NCI-H524 treated with DMSO at 0.1 percent for 48 hours (cell line): ENCODE measurements at regions not wholly inside any gene's neighbourhood (a gene's known extent, or its start where the extent isn't known, plus 50 kb on each side); places are given as distances from the start of the nearest gene placed in this dataset.
A peak's percentile ranks its signal among the peaks of the same experiment; 100 is the strongest.

Experiments
- DNase-seq: peaks from one replicate; lab custom pipeline; 2025; lab: John Stamatoyannopoulos, UW

DNA sequence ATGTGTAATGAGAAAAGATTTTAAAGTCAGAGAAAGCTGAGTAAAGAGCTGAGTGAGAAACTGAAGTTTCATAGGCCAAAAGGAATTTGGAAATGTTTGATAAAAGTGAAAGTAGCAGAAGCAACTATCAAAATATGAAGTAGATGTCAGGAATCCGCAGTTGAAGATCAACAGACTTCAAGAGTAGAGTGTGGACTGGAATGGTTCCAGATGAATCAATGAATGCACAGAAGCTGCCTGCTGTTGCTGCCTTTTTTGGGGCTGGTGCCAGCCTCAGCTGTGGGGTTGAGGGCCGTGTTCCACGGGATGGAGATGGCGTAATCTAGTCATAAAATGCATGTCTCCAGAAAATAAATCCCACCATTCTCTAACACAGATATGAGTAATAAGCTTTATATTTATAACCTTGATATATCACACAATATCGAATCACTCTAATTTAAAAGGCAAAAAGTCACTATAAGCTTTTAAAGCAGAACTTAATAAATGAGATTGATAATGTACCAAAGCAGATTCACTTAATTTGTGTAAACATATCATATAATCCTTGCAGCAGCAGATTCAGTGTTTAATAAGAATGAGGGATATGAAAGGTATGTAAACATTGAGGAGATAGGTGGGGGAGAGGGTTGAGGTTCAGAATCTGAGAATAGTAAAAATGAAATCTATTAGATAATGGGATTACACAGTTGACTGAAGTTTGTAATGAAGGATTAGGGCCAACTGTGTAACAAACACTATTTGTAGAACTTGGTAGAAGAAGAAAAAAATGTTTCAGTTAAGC, 652.3 kb upstream of the FTMT start:
- no peak for DNase-seq

DNA sequence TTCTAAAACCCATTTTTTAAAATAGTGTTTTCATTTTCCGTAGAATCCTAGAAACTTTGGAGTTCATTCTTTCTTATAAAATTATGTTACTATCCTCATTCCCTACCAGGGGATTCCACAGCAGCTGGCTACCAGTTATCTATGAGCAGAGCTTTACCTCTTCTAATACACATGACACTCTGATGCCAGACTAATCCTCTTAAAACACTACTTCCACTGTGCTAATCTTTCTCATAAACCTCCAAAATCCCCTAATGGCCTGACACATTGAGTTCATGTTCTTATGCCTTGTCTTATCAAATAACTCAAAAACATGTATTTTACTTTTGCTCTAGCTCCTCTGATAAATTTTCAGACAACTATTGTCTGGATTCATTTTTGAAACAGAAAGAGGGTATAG, 633.6 kb upstream of the FTMT start:
- DNase-seq, result peak; percentile 90

DNA sequence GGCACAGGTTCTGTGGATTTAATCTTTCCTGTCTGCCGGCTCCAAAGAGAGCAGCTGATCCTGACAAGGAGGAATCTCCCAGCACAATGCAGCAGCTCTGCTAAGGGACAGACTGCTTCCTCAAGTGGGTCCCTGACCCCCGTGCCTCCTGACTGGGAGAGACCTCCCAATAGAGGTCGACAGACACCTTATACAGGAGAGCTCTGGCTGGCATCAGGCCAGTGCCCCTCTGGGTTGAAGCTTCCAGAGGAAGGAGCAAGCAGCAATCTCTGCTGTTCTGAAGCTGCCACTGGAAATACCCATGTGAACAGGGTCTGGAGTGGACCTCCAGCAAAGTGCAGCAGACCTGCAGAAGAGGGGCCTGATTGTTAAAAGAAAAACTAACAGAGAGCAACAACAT, 630.2 kb upstream of the FTMT start:
- no peak for DNase-seq

DNA sequence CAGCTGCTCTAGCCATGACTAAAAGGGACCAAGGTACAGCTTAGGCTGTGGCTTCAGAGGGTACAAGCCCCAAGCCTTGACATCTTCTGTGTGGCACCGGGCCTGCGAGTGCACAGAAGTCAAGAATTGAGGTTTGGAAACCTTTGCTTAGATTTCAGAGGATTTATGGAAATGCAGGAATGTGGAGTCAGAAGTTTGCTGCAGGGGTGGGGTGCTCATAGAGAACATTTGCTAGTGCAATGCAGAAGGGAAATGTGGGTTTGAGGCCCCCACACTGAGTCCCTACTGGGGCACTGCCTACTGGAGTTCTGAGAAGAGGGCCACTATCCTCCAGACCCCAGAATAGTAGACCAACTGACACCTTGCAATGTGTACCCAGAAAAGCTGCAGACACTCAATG, 624.9 kb upstream of the FTMT start:
- no peak for DNase-seq

DNA sequence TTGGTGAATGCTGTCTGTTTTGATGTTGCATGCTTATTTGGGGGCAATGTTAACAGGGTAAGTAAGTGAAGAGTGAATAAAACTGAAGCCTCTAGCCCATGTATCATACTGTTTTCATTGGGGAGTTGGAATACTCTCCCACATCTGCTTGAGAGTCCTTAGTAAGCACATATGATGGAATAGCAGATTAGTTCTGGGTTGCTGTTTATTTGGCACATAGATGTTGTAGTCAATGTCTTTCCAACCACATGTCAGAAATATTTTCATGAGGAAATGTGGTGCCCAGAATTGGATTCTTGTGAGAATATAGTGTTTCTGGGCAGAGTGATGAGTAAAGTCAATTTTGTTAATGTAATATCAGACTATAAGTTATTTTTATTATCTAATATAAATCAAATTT, 611.7 kb upstream of the FTMT start:
- no peak for DNase-seq

DNA sequence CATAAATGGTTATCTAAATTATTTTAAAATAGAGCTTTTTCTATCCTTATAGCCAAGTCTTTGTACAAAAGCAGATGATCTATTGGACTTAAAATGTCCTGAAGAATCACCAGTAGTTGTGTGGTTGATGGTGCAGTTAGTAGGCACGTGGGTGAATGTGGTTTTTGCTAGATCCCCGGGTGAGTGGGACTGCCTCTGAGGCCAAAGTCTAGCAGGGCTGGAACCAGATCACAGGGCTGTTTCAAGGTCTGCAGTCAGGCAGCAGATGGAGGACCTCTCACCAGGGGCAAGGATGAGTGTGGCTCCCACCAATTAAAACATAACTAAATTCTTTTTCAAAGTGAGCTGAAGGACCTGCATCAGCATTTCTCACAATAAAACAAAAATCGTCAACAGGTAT, 604.7 kb upstream of the FTMT start:
- no peak for DNase-seq

DNA sequence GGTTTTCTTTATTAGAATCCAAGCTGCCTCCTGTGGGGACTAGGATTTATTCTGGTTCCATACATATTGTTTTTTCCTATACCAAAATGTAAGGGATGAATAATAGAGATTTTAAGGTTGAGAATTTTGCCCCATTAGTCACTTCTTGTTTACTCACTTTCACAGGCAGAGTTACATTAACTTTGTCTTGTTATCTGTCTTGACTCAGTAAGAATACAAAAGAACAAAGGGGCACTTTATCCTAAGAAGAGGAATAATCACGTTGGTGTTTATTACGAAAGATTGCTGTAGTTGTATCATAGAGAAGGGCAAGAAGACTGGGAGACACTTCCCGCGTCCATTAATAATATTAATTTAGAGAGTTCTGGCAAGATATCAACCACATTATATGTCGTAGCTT, 599.7 kb upstream of the FTMT start:
- DNase-seq, result no peak

DNA sequence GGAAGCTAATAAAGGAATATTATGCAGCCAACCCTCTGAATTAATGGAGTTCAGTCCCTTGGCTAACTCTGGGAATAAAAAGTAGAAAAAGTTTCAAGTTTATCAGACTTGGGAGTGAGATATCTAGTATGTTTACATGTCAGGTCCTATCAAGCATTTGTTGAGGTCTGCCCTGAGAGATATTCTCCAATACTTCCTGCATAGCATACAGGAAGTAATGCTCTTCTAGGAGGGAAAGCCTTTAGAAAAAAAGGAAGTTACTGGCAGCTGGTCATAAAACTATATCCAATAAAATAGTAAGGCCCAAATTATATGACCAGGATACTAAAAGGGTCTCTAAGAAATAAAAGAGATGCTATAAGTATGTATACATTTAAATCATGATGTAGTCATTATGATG, 594.1 kb upstream of the FTMT start:
- no peak for DNase-seq

DNA sequence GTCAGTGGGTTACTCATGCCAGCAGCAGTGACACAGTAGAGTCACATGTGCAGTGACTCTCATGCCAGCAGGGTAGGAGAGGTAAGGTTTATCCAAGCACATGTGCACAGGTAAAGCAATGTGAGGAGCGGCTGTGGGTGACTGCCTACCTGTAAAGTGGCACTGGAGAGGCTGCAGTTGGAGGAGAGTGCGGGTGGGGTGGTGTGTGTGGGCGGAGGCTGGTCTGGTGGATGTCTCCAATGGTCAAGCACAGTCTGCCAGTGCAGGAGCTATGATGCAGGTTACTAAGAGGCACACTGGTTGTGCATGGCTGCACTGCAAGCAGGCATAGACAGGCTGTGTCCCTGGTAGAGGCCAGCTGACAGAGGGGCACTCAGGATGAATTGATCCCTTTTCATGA, 588.2 kb upstream of the FTMT start:
- DNase-seq, result no peak

DNA sequence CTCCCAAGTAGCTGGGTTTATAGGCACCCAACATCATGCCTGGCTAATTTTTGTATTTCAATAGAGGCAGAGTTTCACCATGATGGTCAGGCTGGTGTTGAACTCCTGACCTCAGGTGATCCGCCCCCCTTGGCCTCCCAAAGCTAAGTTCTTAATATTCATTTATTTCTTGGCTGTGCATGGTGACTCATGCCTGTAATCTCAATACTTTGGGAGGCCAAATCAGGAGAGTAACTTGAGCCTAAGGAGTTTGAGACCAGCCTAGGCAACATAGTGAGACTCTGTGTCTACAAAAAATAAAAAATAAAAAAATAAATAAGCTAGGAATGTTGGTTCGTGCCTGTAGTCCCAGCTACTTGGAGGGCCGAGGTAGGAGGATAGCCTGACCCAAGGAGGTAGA, 587.1 kb upstream of the FTMT start:
- DNase-seq, result no peak

DNA sequence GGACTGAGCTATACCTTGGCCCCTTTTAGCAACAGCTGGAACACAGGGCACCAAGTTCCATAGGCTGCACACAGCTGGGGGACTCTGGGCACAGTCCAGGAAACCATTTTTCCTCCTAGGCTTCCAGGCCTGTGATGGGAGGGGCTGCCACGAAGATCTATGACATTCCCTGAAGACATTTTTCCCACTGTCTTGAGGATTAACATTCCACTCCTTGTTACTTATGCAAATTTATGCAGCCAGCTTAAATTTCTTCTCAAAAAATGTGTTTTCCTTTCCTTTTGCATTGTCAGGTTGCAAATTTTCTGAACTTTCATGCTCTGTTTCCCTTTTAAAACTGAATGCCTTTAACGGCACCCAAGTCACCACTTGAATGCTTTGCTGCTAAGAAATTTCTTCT, 580.1 kb upstream of the FTMT start:
- DNase-seq, result no peak

DNA sequence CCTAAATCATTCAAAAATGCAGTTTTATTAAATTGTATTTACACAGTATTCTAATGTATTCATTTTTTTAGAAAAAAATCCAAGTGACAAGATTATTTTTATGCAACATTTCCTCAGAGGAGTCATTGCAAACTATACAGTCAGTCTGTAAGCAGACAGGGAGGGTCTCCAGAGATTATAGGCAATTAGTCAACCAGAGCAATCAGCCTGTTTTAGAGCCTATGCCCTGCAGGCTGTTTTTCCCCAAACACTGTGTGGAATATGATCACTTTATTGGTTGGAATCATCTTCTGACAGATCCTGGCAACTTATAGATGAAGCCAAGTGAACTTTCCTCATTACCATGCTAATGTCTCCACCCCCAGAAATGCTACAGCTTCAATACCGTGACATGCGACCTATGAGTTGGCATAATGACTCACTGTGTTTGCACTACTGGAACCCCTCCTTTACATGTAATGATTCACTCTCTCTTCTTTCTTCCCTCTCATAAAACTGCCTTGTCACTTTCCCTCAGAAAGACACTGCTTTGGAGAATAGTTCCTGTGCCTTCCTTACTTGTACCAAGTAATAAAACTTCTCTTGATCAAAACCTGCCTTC, 577.7 kb upstream of the FTMT start:
- DNase-seq, result no peak

DNA sequence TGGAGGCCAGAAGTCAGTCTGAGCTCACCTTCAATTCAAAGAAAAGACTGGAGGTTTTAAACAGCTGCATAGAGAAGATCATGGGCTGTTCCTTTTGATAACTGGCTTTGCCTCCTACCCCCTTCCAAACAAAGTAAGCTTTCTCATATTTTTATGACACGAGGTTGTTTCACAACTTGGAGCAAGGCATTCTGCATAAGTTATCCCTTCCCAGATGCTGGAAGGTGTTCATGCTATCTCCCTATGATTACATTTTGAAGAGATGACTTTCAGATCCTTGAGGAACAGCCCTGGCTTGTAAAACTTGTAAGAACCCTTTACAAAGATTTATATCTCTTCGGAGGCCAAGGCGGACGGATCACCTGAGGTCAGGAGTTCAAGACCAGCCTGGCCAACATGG, 571.9 kb upstream of the FTMT start:
- DNase-seq, result no peak

DNA sequence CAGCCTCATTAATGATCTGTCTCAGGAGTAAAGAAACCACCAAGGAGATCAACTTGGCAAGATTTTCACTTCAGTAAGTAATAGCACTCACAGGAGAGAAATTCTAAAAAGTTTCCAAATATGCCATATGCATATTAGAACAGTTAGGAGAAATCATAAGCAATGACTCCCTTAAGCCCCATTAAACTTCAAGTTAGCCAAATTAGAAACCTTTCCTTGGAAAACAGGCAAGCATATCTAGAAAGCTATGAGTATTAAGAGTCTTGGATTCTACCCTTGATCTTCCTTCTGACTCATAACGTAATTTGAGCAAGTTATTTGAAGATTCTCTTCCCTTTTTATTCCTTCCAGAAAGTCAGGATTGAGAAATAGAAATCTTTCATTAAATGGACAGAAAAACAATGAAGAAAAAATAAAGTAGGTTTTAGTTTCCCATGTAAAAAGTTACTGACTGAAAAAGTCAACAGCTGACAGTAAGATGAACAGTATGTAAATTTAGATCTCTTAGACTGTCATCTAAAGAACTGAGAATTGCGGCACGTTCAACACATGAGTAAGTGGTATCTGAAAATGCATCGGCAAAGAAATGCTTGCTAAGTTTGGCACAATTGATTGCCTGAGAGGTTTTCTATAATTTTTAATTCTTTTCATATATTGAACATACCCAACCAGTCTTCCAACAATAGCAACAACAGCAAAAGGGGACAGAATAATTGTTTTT, 565.7 kb upstream of the FTMT start:
- DNase-seq, result no peak

DNA sequence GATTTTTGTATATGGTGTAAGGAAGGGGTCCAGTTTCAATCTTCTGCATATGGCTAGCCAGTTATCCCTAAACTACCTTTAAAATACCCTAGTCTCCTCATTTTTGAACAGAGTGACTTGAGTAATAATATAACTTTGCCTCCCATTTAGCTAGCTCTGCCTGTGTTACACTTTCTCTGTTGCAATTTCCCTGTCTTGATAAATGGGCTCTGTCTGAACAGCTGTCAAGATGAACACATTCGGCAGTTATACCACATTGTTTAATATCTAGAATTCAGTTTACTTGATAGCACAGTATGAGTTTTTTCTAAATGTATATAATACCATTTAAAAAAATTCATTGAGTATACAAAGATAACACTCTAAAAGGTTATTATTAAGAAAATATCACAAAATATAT, 562.9 kb upstream of the FTMT start:
- DNase-seq, result no peak

DNA sequence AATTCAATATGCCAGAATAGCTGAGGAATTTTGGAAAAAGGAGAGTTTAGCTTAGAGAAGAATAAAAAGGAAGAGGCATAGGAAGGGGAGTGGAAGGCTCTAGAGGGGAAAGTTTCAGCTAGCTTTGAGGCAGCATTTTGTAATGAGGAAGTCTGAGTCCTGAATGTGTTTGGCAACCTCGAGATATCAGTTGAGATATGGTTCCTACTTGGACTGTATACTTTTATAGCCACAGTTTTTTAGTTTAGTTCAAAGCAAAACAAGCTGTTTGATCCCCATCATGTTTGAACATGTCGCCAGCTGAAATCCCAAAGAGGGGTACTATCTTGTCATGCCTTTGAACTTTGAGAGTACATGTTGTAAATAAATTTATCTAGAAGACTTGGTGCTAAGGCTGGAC, 559.0 kb upstream of the FTMT start:
- no peak for DNase-seq

DNA sequence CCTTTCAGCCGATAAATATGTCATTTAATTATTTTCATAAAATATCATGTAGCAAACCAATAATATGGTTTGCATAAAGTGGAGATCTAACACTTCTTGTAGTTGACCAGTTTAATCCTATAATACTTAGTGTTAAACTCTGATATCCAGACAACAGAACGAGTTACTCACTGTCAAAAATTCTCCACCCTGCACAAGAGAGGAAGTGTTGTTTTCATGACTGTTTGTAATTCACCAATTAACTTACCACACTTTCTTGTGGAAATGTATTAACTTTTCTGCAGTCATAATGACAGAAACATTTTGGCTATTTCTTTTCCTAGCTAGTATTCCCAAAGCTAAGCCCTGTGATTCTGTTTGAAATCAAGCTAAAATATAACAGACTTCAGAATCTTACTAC, 555.3 kb upstream of the FTMT start:
- DNase-seq, result no peak

DNA sequence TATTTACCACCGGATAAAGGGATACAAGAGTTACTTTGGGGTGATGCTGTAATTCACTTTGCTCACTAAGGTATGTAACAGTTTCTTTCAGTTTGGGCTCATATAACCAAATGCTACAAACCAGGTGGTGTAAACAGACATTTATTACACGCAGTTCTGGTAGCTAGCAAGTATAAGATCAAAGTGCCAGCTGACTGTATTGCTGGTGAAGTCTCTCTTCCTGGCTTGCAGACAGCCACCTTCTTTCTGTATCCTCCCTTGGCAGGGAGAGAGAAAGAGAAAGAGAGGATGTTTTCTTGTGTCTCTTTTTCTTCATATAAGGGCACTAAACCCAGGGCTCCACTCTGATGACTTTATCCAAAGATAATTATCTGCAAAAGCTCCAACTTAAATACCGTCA, 552.5 kb upstream of the FTMT start:
- DNase-seq, result no peak

DNA sequence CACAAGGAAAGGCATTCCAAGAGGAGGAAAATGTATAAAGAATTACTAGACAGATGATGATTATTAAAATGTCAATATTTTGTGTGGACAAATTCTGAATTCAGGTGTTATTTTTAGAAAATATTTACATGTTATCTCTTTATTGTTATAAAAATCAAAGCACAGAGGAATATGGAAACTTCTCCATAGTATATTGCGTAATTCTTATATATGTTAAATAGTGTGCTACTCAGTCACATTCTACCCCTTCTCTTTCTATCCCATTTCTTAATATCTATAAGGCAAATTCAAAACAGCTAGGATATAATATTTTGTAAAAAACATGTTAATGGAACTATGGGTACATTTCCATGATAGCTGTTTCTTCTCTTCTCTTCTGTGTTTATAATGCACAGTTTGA, 546.8 kb upstream of the FTMT start:
- DNase-seq, result no peak

DNA sequence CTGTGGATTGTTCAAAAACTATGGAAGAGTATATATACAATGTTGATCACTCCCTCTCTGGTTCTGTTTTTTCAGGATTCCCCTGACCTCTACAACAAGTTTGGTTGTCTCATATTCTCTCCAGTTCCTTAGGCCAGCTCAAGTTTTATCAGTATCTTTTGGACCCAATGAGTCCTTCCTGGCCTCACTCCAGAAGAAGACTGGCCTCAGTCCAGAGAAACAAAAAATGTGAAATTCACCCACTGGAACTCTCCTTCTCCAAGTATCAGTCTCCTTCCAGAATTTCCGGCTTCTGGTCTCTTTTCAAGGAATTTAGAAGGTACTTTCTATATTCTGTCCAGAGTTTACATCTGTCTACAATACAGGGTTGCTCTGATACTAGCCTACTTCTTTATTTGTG, 537.8 kb upstream of the FTMT start:
- DNase-seq, result no peak

DNA sequence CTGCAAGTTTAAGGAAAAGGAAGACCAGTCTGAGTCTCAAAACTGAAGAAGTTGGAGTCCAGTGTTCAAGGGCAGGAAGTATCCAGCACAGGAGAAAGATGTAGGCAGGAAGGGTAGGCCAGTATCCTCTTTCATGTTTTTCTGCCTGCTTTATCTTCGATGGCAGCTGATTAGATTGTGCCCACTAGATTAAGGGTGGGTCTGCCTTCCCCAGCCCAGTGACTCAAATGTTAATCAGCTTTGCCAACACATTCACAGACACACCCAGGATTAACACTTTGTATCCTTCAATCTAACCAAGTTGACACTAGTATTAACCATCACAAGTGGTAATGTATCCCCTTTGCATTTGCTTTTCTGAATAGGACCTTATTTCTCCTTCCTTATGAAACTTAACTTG, 535.9 kb upstream of the FTMT start:
- no peak for DNase-seq

DNA sequence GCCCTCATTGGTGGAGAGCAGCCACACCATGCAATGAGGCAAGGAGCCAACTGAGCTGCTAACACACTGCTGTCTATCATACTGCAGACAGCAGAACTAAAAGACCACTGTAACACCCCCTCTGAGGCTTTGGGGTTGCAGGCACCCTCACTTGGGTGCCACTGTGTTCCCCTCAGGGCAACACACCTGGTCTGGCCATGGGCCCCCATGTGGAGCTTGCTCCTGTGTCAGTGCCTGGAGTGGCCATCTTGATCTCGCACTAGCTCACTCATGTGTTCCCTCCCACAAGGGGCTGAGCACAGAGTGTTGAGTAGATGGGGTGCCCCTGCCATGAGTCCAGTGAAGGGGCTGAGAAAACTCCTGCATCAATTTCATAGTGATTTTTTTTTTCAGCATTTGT, 532.4 kb upstream of the FTMT start:
- no peak for DNase-seq

DNA sequence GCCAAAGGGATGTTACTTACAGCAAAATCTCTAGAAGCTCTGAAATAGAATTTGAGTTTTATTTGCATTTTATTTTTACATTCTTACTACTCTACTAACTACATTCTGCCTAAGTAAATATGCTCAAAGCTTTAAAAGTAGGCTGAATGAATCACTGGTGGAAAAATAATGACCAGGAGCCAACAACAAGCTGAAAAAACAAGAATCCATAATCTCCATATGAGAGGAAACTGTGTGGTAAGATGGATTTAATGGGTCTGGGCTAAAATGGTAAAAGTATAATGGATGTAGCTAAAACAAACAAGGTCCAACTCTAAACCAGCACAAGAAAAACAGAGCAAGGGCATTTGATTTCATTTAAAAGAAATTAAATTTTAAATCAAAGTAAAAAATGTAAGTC, 525.8 kb upstream of the FTMT start:
- no peak for DNase-seq
